CD4-positive, alpha-beta T cell treated with Interferon alpha-2 for 1 hour (primary cell): ENCODE measurements at regions not wholly inside any gene's neighbourhood (a gene's known extent, or its start where the extent isn't known, plus 50 kb on each side); places are given as distances from the start of the nearest gene placed in this dataset.
"Not testable (repeated sequence)": the region's sequence is repeated elsewhere in the genome, so short reads cannot be mapped to it uniquely, and the experiment has no call there.

ENCODE experiments used
- DNase-seq, 2 donors: peaks; one replicate each; pipeline ENCODE4 v3.0.0-alpha.2; 2020 to 2022

GRCh38 chr4:112063260-112063659 lies 82.0 kb upstream of the FAM241A start:
- DNase-seq, result no peak

- no peak for DNase-seq
These were observed 76.1 kb upstream of the FAM241A start for GRCh38 chr4:112069110-112069509.

- DNase-seq, result no peak
These were observed 72.1 kb upstream of the FAM241A start for GRCh38 chr4:112073181-112073580.

- peak; percentile 28 to 51 for DNase-seq
These were observed 70.0 kb upstream of the FAM241A start for GRCh38 chr4:112075129-112075753.

- no peak for DNase-seq
These were observed 69.3 kb upstream of the FAM241A start for GRCh38 chr4:112075906-112076305.

GRCh38 chr4:112076919-112077608 lies 68.2 kb upstream of the FAM241A start:
- DNase-seq, result no peak

- DNase-seq, result no peak
These were observed 67.5 kb upstream of the FAM241A start for GRCh38 chr4:112077743-112078142.

GRCh38 chr4:112082954-112083586 lies 62.2 kb upstream of the FAM241A start:
- no peak for DNase-seq

- no peak for DNase-seq
These were observed 61.5 kb upstream of the FAM241A start for GRCh38 chr4:112083587-112084347.

- DNase-seq, result no peak
These were observed 59.9 kb upstream of the FAM241A start for GRCh38 chr4:112085156-112086035.

GRCh38 chr4:112086036-112086434 lies 59.2 kb upstream of the FAM241A start:
- DNase-seq, result no peak

GRCh38 chr4:112086661-112087060 lies 58.6 kb upstream of the FAM241A start:
- DNase-seq, result not testable (repeated sequence)

GRCh38 chr4:112092330-112092729 lies 52.9 kb upstream of the FAM241A start:
- DNase-seq, result not testable (repeated sequence)

GRCh38 chr4:112093636-112094202 lies 51.5 kb upstream of the FAM241A start:
- DNase-seq, result no peak

GRCh38 chr4:112094330-112094729 lies 50.9 kb upstream of the FAM241A start:
- DNase-seq, result no peak
